GM12872 (cell line): ENCODE measurements at regions not wholly inside any gene's neighbourhood (a gene's known extent, or its start where the extent isn't known, plus 50 kb on each side); places are given as distances from the start of the nearest gene placed in this dataset.

Source experiments
- CTCF ChIP-seq: IDR thresholded peaks from 3 replicates; pipeline ENCODE4 v1.5.1; 2011; ENCODE audit warnings: low read depth, mild to moderate bottlenecking, low read length, moderate library complexity; ENCODE audit not compliant: insufficient read depth

GRCh38 chr7:1324028-1324900 is 91.6 kb downstream of the UNCX start:
- no peak for TF ChIP-seq CTCF

DNA sequence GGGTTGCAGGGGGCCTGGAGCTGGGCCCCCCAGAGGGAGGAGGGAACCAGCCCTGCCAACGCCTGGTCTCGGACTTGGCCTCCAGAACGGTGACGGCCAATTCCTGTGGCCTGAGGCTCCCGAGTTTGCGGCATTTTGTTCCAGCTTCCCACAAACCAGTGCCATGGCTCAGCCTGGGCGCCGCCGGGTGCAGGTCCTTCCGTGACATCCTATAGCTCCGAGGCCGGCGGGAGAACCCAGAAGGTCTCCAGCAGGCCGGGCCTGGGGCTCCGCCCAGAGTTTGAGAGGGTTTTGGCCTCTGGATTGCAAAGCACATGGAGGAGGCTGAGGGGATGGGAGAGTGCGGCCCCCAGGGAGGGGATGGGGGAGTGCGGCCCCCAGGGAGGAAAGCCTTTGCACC is 92.6 kb downstream of the UNCX start:
- no peak for TF ChIP-seq CTCF

DNA sequence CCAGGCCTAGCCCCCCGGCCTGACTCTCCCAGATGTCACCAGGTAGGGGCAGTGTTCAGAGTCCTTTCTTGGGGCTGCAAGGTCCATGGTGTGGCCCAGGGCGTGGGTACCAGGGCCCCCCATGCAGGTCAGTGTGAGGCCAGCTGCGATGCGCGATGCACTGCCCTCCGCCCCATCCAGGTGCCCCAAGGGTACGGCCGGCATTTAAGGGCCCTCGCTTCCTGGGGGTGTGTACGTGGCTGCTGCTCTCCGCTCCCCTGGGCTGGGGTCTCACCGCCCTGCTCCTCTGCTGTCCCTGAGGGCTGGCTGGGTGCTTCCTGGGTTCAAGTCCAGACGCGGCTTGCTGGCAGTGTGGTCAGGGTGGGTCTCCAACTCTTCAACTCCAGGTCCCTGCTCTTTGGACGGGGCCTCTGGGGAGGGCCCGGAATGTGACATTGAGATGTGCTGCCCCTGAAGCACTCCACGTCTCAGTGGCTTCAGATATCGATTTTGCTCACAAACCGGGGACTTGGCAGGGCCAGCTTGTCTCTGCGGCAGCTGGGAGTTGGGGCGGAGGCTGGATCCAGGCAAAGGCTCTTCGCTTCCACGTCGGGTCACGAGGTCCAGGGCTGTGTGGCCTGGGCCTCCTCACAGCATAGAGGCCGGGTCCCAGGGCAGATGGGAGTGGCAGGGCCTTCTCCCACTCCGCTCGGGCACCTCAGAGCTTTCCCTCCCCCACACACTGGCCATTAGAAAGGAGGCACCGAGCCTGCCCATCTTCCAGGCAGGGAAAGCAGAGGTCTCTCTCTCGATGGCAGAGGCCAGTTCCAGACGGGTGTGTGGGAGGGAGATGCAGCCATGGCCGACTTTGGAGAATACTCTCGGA is 93.2 kb downstream of the UNCX start:
- no peak for TF ChIP-seq CTCF

GRCh38 chr7:1326511-1326785 is 93.8 kb downstream of the UNCX start:
- no peak for TF ChIP-seq CTCF

- TF ChIP-seq CTCF = no peak
Measured at GRCh38 chr7:1329261-1329660, 96.6 kb downstream of the UNCX start.

- TF ChIP-seq CTCF = no peak
Measured at GRCh38 chr7:1329966-1330800, 97.5 kb downstream of the UNCX start.
